AG08395 (cell line): ENCODE measurements at regions not wholly inside any gene's neighbourhood (a gene's known extent, or its start where the extent isn't known, plus 50 kb on each side); places are given as distances from the start of the nearest gene placed in this dataset.

Source experiments
- DNase-seq: peaks from one replicate; pipeline ENCODE4 v3.0.0; 2012; ENCODE audit warnings: mixed read lengths, low spot score

DNA sequence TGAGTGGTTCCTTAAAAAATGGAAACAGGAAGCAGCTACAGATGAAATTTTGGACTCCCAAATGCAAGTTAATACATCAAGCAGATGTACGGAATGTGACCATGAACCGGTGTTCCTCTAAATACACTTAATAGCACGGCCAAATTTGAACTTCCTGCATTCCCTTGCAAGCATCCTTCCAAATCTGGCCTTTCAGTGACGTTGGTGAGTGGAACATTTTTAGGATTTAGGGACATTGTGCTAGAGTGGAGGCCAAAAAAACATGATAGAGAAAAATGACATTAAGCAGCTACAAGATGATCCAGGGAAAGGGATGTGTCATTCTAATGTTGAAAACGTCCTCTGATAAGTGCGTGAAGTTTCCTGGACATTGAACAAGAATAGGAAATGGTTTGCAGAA lies 62.1 kb downstream of the CTAGE1 start:
- no peak for DNase-seq

GRCh38 chr18:22355069-22355468 lies 62.6 kb downstream of the CTAGE1 start:
- DNase-seq, result no peak

GRCh38 chr18:22349966-22350365 lies 67.7 kb downstream of the CTAGE1 start:
- DNase-seq, result no peak

- DNase-seq, result no peak
Measured at GRCh38 chr18:22349317-22349898, 68.3 kb downstream of the CTAGE1 start.

- no peak for DNase-seq
Measured at GRCh38 chr18:22348521-22349316, 69.0 kb downstream of the CTAGE1 start.

DNA sequence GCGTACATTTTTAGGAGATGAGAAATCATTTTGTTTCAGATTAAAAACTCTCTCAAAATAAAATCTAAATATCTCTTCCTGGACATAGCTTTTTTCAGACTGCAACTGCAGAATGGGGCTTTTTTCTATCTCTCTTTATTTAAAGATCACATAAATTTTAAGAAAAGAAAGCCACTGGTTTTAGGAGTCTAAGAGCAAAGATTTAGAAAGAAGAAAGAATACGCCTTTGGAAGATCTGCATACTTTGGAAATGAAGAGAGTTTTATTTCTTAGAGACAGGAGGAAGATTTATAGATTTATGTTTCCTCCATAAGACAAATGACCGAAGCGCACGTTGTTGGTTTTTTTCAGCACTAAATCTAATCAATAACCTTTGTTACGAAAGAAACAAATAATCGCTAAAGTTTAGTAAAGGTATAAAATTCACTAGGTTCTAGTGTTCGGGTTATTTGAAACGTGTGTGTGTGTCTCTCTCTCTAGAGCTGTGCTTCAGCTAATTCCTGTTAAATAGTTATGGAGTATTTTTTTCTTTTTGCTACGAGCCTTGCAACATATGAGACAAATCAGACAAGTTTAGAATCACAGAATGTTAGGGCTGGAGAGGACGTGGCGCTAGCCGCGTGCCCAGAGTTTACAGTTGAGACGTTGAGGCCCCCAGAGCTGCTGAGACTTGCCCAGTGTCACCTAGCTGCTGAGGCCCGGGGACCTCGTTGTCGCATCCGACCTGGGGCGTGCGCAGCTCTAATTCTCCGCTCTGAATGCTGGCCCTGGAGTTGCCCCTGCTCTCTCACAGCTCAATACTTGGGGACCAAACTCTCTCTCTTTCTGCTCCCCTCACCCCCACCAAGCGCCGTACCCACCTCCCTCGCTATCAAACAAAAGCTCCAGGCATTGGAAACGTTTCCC lies 69.9 kb downstream of the CTAGE1 start:
- DNase-seq, result no peak

DNA sequence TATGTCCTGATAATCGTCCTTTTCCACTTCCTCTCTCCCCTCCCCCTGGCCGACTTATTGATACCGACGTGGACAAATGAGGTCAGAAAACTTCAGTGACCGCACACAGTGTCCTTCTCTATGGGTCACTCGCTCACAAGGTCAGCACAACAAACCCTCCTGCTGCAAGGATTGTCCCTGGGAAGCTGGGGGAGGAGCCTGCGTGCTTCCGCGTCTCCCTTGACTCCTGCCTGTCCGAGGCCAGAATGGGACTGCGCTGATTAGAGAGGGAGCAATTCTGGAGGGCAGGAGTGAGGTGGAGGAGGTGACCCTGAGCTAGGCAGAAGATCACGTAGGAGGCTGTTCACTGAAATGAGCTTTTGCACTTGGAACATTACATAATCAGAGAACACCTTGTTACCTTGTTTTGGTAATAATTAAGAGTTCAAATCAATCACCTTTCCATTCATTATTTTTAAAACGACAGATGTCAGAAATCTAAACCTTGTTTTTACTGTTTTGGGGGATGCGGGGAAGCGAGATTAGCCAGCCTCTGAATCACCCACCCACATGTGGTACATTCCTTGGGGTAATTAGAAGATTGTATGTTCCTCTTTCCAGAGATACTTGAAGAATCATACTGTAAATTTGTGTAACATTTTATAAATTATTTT lies 70.6 kb downstream of the CTAGE1 start:
- DNase-seq, result no peak

DNA sequence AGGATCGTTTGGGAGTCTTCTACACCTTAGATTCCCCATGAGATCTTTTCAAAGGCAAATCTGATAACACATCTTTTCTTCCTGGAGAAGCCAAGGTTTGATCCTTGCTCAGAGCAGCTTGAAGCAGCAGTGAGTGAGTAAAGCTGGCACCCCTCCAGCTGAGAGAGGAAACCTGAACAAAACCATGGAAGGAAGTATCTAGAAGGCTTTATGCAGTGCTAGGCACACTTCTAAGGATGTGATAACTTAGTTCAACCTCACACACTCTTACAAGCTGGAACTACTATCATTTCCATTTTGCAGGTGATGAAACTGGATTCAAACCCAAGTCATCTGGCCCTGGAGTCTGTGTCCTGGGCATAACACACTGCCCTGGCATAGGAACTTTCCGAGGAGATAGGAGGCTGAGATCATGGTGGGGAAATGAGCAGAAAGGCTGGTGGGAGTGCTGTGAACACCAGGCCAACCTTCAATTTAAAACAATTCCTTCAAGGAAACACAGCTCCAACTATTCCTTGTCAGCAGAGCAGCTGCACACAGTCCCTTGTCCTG lies 71.2 kb downstream of the CTAGE1 start:
- DNase-seq, result peak; percentile 53

DNA sequence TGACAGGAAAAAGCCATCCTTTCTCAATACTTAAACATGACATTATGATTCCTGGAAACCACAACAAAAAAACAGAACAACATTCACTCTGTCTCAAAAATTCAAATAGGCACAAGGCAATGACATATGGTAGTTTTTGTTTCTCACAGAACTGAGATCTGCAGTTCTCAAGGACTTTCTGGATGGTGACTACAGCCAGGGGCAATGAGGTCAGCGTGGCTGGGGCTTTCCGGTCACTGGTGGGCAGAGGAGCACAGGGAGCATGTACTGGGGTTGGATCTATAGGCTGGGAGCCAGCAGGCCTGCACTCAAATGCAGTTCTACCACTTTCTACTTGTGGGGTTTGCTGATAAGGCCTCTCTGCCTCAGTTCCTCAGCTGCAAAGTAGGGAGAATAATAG lies 72.0 kb downstream of the CTAGE1 start:
- DNase-seq, result no peak

GRCh38 chr18:22344908-22345670 lies 72.6 kb downstream of the CTAGE1 start:
- no peak for DNase-seq

- DNase-seq, result no peak
Measured at GRCh38 chr18:22344445-22344844, 73.3 kb downstream of the CTAGE1 start.

- no peak for DNase-seq
Measured at GRCh38 chr18:22343613-22344012, 74.1 kb downstream of the CTAGE1 start.

- DNase-seq, result peak; percentile 41
Measured at GRCh38 chr18:22342625-22343024, 75.1 kb downstream of the CTAGE1 start.

- DNase-seq, result no peak
Measured at GRCh38 chr18:22340331-22340730, 77.4 kb downstream of the CTAGE1 start.

DNA sequence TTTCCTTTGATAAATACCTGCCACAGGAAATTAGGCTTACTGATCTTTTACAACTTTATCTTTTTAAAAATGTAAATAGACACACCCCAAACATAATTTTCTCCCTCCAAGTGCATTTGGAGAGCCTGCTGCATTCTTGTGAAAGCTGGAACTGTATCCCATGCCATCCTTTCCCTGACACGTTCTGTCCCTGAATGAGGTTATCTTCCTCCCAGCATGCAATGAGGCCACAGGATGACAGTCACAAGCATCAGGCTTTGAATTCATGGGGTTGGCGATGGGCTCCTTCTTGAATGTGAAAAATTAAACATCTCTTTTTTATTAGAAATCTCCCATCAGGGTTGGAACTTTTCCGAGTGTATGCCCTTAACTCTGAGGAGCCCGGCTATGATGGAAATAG lies 77.8 kb downstream of the CTAGE1 start:
- DNase-seq, result no peak

GRCh38 chr18:22337833-22338232 lies 79.9 kb downstream of the CTAGE1 start:
- no peak for DNase-seq

DNA sequence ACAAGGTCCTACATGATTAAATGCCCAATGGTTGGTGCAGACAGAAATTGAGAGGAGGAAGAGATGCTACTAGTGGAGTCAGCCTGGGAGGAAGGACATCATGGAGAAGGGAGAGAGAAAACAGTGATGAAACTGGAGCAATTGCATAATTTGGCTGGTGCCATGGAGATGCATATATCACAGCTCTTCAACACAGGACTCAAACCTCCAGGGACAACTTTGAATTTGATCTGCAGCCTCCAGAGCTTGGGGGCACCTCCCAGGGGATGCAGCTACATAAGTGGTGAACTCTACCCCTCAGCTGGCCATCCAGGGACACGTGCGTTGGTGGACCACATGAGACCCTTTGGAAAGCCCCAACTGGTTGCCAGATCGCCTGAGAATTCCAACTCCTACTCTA lies 80.4 kb downstream of the CTAGE1 start:
- no peak for DNase-seq

GRCh38 chr18:22336406-22336805 lies 81.3 kb downstream of the CTAGE1 start:
- no peak for DNase-seq

GRCh38 chr18:22335731-22336198 lies 82.0 kb downstream of the CTAGE1 start:
- no peak for DNase-seq

- no peak for DNase-seq
Measured at GRCh38 chr18:22334567-22334966, 83.1 kb downstream of the CTAGE1 start.

GRCh38 chr18:22332590-22332989 lies 85.1 kb downstream of the CTAGE1 start:
- DNase-seq, result no peak
